ENCODE measurements at regions not wholly inside any gene's neighbourhood (a gene's known extent, or its start where the extent isn't known, plus 50 kb on each side); places are given as distances from the start of the nearest gene placed in this dataset.
A peak's percentile ranks its signal among the peaks of the same experiment; 100 is the strongest.

DNA sequence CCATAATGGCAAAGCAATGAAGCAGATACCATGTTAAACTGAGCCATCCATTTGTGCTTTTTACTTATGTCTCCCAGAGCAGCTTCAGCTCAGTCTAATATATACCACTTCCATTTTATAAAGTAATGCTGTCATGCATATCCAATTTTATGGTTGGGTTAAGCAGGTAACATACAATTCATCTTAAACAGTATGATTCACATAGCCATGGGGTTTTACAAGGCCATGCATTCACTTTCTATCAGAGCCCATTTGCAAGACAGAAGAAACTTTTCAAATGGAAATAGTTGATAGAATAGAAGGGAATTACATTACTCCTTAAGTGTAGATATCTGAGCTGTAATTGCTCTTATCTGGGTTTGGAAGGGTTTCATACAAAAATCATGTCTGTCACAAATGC, 580.5 kb upstream of the CXADR start:
- Histone ChIP-seq H3K36me3 (replicated peaks; ENCODE audit: low read depth, low read length) (no peaks in the 10 kb centered on the region), H2AFZ (ENCODE audit: low read depth, low read length) (no peak overlapping the region), H3K4me1 (ENCODE audit: low read length) (no peaks in the 10 kb centered on the region), H3K27me3 (ENCODE audit: low read depth, low read length) (no peaks in the 10 kb centered on the region), H4K20me1 (ENCODE audit: insufficient read depth, low read length) (no peaks in the 10 kb centered on the region), H3K79me2 (ENCODE audit: low read length) (no peaks in the 10 kb centered on the region), H3K9me3 (ENCODE audit: insufficient read depth, low read length) (no peaks in the 10 kb centered on the region), H3K4me3 (ENCODE audit: low read length) (no peak overlapping the region), H3K27ac (ENCODE audit: low read length) (no peak overlapping the region), H3K4me2 (ENCODE audit: low read length) (no peak overlapping the region), H3K9ac (ENCODE audit: low read length) (no peak overlapping the region)
- no peak for TF ChIP-seq EZH2phosphoT487 (IDR thresholded peaks at IDR 0.05; ENCODE audit: low read depth)
- TF ChIP-seq, protein P1, sequence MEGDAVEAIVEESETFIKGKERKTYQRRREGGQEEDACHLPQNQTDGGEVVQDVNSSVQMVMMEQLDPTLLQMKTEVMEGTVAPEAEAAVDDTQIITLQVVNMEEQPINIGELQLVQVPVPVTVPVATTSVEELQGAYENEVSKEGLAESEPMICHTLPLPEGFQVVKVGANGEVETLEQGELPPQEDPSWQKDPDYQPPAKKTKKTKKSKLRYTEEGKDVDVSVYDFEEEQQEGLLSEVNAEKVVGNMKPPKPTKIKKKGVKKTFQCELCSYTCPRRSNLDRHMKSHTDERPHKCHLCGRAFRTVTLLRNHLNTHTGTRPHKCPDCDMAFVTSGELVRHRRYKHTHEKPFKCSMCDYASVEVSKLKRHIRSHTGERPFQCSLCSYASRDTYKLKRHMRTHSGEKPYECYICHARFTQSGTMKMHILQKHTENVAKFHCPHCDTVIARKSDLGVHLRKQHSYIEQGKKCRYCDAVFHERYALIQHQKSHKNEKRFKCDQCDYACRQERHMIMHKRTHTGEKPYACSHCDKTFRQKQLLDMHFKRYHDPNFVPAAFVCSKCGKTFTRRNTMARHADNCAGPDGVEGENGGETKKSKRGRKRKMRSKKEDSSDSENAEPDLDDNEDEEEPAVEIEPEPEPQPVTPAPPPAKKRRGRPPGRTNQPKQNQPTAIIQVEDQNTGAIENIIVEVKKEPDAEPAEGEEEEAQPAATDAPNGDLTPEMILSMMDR (IDR thresholded peaks at IDR 0.05; ENCODE audit: low read depth, low read length), result no peak

DNA sequence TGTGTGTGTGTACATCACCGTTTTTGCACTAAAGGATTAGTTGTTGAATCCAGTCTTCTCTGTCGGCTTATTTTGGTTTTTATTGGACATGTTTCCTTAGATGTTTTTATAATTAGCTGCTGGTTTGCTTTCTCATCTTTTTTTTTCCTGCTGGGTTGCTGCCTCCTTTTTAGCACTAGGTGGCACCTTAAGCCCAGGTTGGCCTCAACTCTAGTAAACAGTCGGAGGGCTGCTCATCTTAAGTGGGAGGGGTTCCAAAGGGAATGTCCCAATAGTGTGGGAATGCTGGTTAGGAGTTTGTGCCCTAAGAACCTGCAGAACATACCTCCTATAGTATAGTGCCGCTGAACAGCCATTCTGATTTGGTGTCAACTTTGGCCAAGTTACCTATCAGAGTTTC, 570.1 kb upstream of the CXADR start:
- H3K4me2 ChIP-seq (ENCODE audit: low read length), result no peak overlapping the region
- H2AFZ ChIP-seq (ENCODE audit: low read depth, low read length), result no peak overlapping the region
- H3K27ac ChIP-seq (ENCODE audit: low read length), result no peak overlapping the region

DNA sequence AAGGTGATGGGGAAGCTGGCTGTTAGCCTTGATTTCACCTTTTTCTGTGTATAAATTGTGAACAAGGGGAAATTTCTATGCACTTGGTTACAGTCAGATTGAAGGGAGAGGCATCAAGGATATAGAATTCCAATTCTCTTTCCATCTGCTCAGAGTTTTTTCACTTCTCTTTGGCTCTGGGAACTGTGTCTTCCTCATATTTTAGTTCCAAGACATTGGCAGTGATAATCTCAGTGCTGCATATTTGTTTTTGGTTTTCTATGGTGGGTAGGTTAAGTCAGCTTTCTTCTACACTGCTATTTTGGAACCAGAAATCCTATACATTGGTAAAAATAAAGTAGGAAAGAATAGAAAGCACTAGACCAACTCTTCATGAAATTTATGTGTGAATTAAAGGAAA, 569.6 kb upstream of the CXADR start:
- Histone ChIP-seq H4K20me1 (ENCODE audit: insufficient read depth, low read length) (no peaks in the 10 kb centered on the region), H3K4me1 (ENCODE audit: low read length) (no peaks in the 10 kb centered on the region), H3K27ac (ENCODE audit: low read length) (no peak overlapping the region), H3K36me3 (replicated peaks; ENCODE audit: low read depth, low read length) (no peaks in the 10 kb centered on the region), H3K79me2 (ENCODE audit: low read length) (no peaks in the 10 kb centered on the region), H3K4me2 (ENCODE audit: low read length) (no peak overlapping the region), H2AFZ (ENCODE audit: low read depth, low read length) (no peak overlapping the region), H3K9ac (ENCODE audit: low read length) (no peak overlapping the region), H3K27me3 (ENCODE audit: low read depth, low read length) (no peaks in the 10 kb centered on the region), H3K9me3 (ENCODE audit: insufficient read depth, low read length) (no peaks in the 10 kb centered on the region), H3K4me3 (ENCODE audit: low read length) (no peak overlapping the region)
- TF ChIP-seq, protein P1 (IDR thresholded peaks at IDR 0.05; ENCODE audit: low read depth, low read length), result no peak
- no peak for TF ChIP-seq EZH2phosphoT487 (IDR thresholded peaks at IDR 0.05; ENCODE audit: low read depth)

More for the DNA sequence above, 570.1 kb upstream of the CXADR start:
- Histone ChIP-seq H4K20me1 (ENCODE audit: insufficient read depth, low read length) (no peaks in the 10 kb centered on the region), H3K4me3 (ENCODE audit: low read length) (no peak overlapping the region), H3K27me3 (ENCODE audit: low read depth, low read length) (no peaks in the 10 kb centered on the region), H3K9me3 (ENCODE audit: insufficient read depth, low read length) (no peaks in the 10 kb centered on the region), H3K36me3 (replicated peaks; ENCODE audit: low read depth, low read length) (no peaks in the 10 kb centered on the region), H3K9ac (ENCODE audit: low read length) (no peak overlapping the region), H3K4me1 (ENCODE audit: low read length) (no peaks in the 10 kb centered on the region), H3K79me2 (ENCODE audit: low read length) (no peaks in the 10 kb centered on the region)
- no peak for TF ChIP-seq EZH2phosphoT487 (IDR thresholded peaks at IDR 0.05; ENCODE audit: low read depth)
- TF ChIP-seq, protein P1 (IDR thresholded peaks at IDR 0.05; ENCODE audit: low read depth, low read length), result peak; percentile 27; the same call in 1 of the 2 replicates

DNA sequence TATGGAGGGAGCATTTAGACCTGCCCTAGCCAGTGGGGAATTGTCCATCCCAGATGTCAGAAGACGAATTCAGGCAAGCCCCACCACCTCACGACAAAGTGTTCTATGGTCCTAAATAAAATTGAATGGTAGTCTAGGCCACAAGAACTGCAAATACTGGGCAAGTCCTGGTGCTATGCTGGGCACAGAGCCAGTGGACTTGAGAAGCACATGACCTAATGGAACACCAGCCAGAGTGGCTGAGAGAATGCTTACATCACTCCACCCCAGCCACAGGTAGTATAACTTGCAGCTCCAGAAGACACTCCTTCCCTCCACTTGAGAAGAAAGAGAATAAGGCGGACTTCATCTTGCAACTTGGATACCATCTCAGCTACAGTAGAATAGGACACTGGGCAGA, 567.3 kb upstream of the CXADR start:
- Histone ChIP-seq H3K4me3 (ENCODE audit: low read length) (no peak overlapping the region), H3K4me2 (ENCODE audit: low read length) (no peak overlapping the region), H3K36me3 (replicated peaks; ENCODE audit: low read depth, low read length) (no peaks in the 10 kb centered on the region), H4K20me1 (ENCODE audit: insufficient read depth, low read length) (no peaks in the 10 kb centered on the region), H3K9me3 (ENCODE audit: insufficient read depth, low read length) (no peaks in the 10 kb centered on the region), H3K27me3 (ENCODE audit: low read depth, low read length) (no peaks in the 10 kb centered on the region), H3K79me2 (ENCODE audit: low read length) (no peaks in the 10 kb centered on the region), H3K27ac (ENCODE audit: low read length) (no peak overlapping the region), H2AFZ (ENCODE audit: low read depth, low read length) (no peak overlapping the region), H3K4me1 (ENCODE audit: low read length) (no peaks in the 10 kb centered on the region), H3K9ac (ENCODE audit: low read length) (no peak overlapping the region)
- TF ChIP-seq EZH2phosphoT487 (IDR thresholded peaks at IDR 0.05; ENCODE audit: low read depth), result no peak
- TF ChIP-seq, protein P1 (IDR thresholded peaks at IDR 0.05; ENCODE audit: low read depth, low read length), result no peak
